Activated CD8-positive, alpha-beta memory T cell treated with anti-CD3 and anti-CD28 coated beads, Interleukin-2, amount 50 U/mL, for 4 hours (primary cell): ENCODE measurements at regions not wholly inside any gene's neighbourhood (a gene's known extent, or its start where the extent isn't known, plus 50 kb on each side); places are given as distances from the start of the nearest gene placed in this dataset.
"Not testable (repeated sequence)": the region's sequence is repeated elsewhere in the genome, so short reads cannot be mapped to it uniquely, and the experiment has no call there.

ENCODE experiments used
- DNase-seq: peaks from one replicate; pipeline ENCODE4 v3.0.0-alpha.2; 2020

GRCh38 chr6:4725136-4725760 lies 51.0 kb upstream of the CDYL start:
- DNase-seq: not testable (repeated sequence)

GRCh38 chr6:4724727-4725126 lies 51.5 kb upstream of the CDYL start:
- DNase-seq: not testable (repeated sequence)

- DNase-seq: no peak
Measured at GRCh38 chr6:4723383-4723782, 52.8 kb upstream of the CDYL start.

GRCh38 chr6:4721368-4721767 lies 54.8 kb upstream of the CDYL start:
- not testable (repeated sequence) for DNase-seq

- no peak for DNase-seq
Measured at GRCh38 chr6:4719491-4719890, 56.7 kb upstream of the CDYL start.

- DNase-seq: no peak
Measured at GRCh38 chr6:4717856-4718255, 58.3 kb upstream of the CDYL start.

GRCh38 chr6:4717124-4717523 lies 59.1 kb upstream of the CDYL start:
- DNase-seq: no peak

GRCh38 chr6:4714961-4715501 lies 61.2 kb upstream of the CDYL start:
- DNase-seq: no peak

- DNase-seq: no peak
Measured at GRCh38 chr6:4712291-4712690, 63.9 kb upstream of the CDYL start.

- no peak for DNase-seq
Measured at GRCh38 chr6:4707011-4707410, 69.2 kb upstream of the CDYL start.

- DNase-seq: no peak
Measured at GRCh38 chr6:4705809-4706208, 70.4 kb upstream of the CDYL start.

GRCh38 chr6:4703382-4703781 lies 72.8 kb upstream of the CDYL start:
- no peak for DNase-seq

- DNase-seq: no peak
Measured at GRCh38 chr6:4698901-4699659, 77.1 kb upstream of the CDYL start.

- DNase-seq: no peak
Measured at GRCh38 chr6:4693173-4693970, 82.8 kb upstream of the CDYL start.

GRCh38 chr6:4692664-4693063 lies 83.5 kb upstream of the CDYL start:
- no peak for DNase-seq

GRCh38 chr6:4687989-4688947 lies 87.9 kb upstream of the CDYL start:
- no peak for DNase-seq

- DNase-seq: no peak
Measured at GRCh38 chr6:4687656-4687988, 88.6 kb upstream of the CDYL start.

- DNase-seq: no peak
Measured at GRCh38 chr6:4682431-4683097, 93.6 kb upstream of the CDYL start.

GRCh38 chr6:4678506-4679300 lies 97.5 kb upstream of the CDYL start:
- no peak for DNase-seq

- no peak for DNase-seq
Measured at GRCh38 chr6:4677751-4678065, 98.5 kb upstream of the CDYL start.
